ENCODE measurements at regions not wholly inside any gene's neighbourhood (a gene's known extent, or its start where the extent isn't known, plus 50 kb on each side); places are given as distances from the start of the nearest gene placed in this dataset.

DNA sequence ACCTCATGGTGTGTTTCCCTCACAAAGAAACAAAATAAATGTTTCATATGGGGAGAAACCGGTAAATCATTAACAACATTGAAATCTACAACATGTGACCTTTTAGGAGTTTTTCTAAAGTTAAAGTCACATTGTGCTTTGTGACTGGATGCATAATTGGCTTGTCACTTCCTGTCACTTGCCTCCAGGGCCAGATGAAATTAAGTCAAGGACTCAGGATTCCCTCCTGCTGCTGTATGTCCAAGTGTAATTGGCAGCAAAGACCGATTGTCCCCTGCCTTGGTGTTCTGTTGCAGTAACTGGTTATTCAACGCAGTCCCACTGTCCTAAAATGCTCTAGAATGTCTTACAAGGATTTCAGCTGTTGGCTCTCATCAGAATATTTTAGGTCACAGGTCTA, 448.2 kb downstream of the LIG4 start:
- DNase-seq, result peak; percentile 76
- H3K36me3 ChIP-seq (replicated peaks in 1 of 2; ENCODE audit: control insufficient read depth in 1 of 2, insufficient read depth in 2 of 2, low read length in 1 of 2), result peaks cover 0 to 3% of the 10 kb centered on the region in 2 experiments
- CTCF ChIA-PET, result interaction anchor here (2.1 kb wide), 1 partner anchor 21 kb away, joined by 9 read pairs; no protein-coding TSS in a partner anchor
- H3F3A ChIP-seq (replicated peaks; ENCODE audit: insufficient read depth), result peaks cover 13% of the 10 kb centered on the region
- peaks cover 82% of the 10 kb centered on the region for H3K79me2 ChIP-seq (ENCODE audit: insufficient read depth)
- no peaks in the 10 kb centered on the region for H3K9me3 ChIP-seq
- POLR2A ChIA-PET, result no interaction called here
- H3K4me3 ChIP-seq (ENCODE audit: low read depth in 2 of 2, low read length in 1 of 2), result peak overlapping the region in 1 of 2 experiments; percentile 45; a peak in 2 of 4 replicates
- H3K27me3 ChIP-seq (ENCODE audit: insufficient read depth), result no peaks in the 10 kb centered on the region
- H3K4me2 ChIP-seq, result peak overlapping the region; percentile 74
- H2AFZ ChIP-seq (ENCODE audit: low read depth), result peak overlapping the region; percentile 54
- H3K9me2 ChIP-seq, result no peaks in the 10 kb centered on the region
- no peaks in the 10 kb centered on the region for H4K20me1 ChIP-seq (ENCODE audit: insufficient read depth)
- H3K4me1 ChIP-seq (ENCODE audit: control insufficient read depth in 1 of 2, insufficient read depth in 2 of 2, low read depth in 1 of 2, low read length in 1 of 2), result peaks cover 17 to 26% of the 10 kb centered on the region in 2 experiments; a peak in 3 of 4 replicates
- 10% methylated on average over 3 of the region's 3 CpGs for WGBS (ENCODE audit: low lambda C conversion rate)
- H3K9ac ChIP-seq, result peak overlapping the region; percentile 63
- peak overlapping the region; percentile 90 to 97 for H3K27ac ChIP-seq (ENCODE audit: low read depth in 2 of 2, low read length in 1 of 2)
- TF ChIP-seq USF1 (IDR thresholded peaks at IDR 0.05; ENCODE audit: borderline replicate concordance, low read depth) (0 out of 2 replicates have a peak, but pooled peaks have one; percentile 17), CTCF (IDR thresholded peaks at IDR 0.05) (no peak), PBX3 (IDR thresholded peaks at IDR 0.05) (peak; percentile 35), EZH2phosphoT487 (IDR thresholded peaks at IDR 0.05; ENCODE audit: borderline replicate concordance, low read depth) (no peak), REST (IDR thresholded peaks at IDR 0.05; ENCODE audit: low read depth, low read length) (0 out of 2 replicates have a peak, but pooled peaks have one; percentile 33), MEF2A (IDR thresholded peaks at IDR 0.05; ENCODE audit: borderline replicate concordance, low read depth) (no peak), GATA2 (CRISPR knock-in tag; IDR thresholded peaks at IDR 0.05) (peak; percentile 84), GABPA (IDR thresholded peaks at IDR 0.05; ENCODE audit: low read depth) (no peak), IRF3 (IDR thresholded peaks at IDR 0.05; ENCODE audit: low read depth, low read length) (no peak), ELF1 (IDR thresholded peaks at IDR 0.05) (no peak), MXI1 (IDR thresholded peaks at IDR 0.05; ENCODE audit: low read depth, low read length) (peak; percentile 80), RAD21 (IDR thresholded peaks at IDR 0.05; ENCODE audit: low read length) (peak; percentile 36), EP300 (IDR thresholded peaks at IDR 0.05; ENCODE audit: borderline replicate concordance in 1 of 2, low read depth in 1 of 2, low read length in 1 of 2) (peak in 1 of 2 experiments; percentile 98; a peak in 2 of 4 replicates), FOXJ3 (CRISPR knock-in tag; IDR thresholded peaks at IDR 0.05) (peak; percentile 93), JUND (IDR thresholded peaks at IDR 0.05) (no peak), RFX5 (IDR thresholded peaks at IDR 0.05; ENCODE audit: low read length) (no peak), RCOR1 (IDR thresholded peaks at IDR 0.05; ENCODE audit: low read length) (peak; percentile 92), CHD2 (IDR thresholded peaks at IDR 0.05; ENCODE audit: low read length, partially characterized antibody) (peak; percentile 68), NFIC (IDR thresholded peaks at IDR 0.05; ENCODE audit: borderline replicate concordance) (no peak), TCF12 (IDR thresholded peaks at IDR 0.05) (peak; percentile 24; the same call in 1 of the 2 replicates)
- TF ChIP-seq, protein P1, sequence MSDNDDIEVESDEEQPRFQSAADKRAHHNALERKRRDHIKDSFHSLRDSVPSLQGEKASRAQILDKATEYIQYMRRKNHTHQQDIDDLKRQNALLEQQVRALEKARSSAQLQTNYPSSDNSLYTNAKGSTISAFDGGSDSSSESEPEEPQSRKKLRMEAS (IDR thresholded peaks at IDR 0.05; ENCODE audit: low read depth), result no peak
- TF ChIP-seq, protein P2, sequence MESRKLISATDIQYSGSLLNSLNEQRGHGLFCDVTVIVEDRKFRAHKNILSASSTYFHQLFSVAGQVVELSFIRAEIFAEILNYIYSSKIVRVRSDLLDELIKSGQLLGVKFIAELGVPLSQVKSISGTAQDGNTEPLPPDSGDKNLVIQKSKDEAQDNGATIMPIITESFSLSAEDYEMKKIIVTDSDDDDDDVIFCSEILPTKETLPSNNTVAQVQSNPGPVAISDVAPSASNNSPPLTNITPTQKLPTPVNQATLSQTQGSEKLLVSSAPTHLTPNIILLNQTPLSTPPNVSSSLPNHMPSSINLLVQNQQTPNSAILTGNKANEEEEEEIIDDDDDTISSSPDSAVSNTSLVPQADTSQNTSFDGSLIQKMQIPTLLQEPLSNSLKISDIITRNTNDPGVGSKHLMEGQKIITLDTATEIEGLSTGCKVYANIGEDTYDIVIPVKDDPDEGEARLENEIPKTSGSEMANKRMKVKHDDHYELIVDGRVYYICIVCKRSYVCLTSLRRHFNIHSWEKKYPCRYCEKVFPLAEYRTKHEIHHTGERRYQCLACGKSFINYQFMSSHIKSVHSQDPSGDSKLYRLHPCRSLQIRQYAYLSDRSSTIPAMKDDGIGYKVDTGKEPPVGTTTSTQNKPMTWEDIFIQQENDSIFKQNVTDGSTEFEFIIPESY (IDR thresholded peaks at IDR 0.05; ENCODE audit: borderline replicate concordance, low read depth), result no peak
